MM.1S (cell line): ENCODE measurements at regions not wholly inside any gene's neighbourhood (a gene's known extent, or its start where the extent isn't known, plus 50 kb on each side); places are given as distances from the start of the nearest gene placed in this dataset.

Experiments
- DNase-seq: peaks from one replicate; pipeline ENCODE4 v3.0.0-alpha.2; 2015
- H2AFZ ChIP-seq: fragments of 300-600 bp; sonication (generic); 2 replicates; pipeline ENCODE4 v1.6.0; 2016; ENCODE audit warnings: antibody characterized with exemption, low read length
- H3F3A ChIP-seq: fragments of 300-600 bp; sonication (generic); 2 replicates; pipeline ENCODE4 v1.6.1; 2016; ENCODE audit warnings: mild to moderate bottlenecking, antibody characterized with exemption, low read length, moderate library complexity, mixed read lengths; ENCODE audit not compliant: insufficient read depth
- H3K27ac ChIP-seq: fragments of 300-600 bp; sonication (generic); 2 replicates; pipeline ENCODE4 v1.5.1; 2016; ENCODE audit warnings: mild to moderate bottlenecking, low read length
- H3K27me3 ChIP-seq: fragments of 300-600 bp; sonication (generic); replicated peaks from 2 replicates; pipeline ENCODE4 v1.6.0; 2016; ENCODE audit warnings: low read length; ENCODE audit not compliant: insufficient read depth
- H3K36me3 ChIP-seq: fragments of 300-600 bp; sonication (generic); replicated peaks from 2 replicates; pipeline ENCODE4 v1.6.1; 2016; ENCODE audit warnings: mild to moderate bottlenecking, low read length, mixed read lengths; ENCODE audit not compliant: insufficient read depth
- H3K4me1 ChIP-seq: fragments of 300-600 bp; sonication (generic); 2 replicates; pipeline ENCODE4 v1.6.1; 2016; ENCODE audit warnings: low read length, mixed read lengths
- H3K4me2 ChIP-seq: fragments of 300-600 bp; sonication (generic); 2 replicates; pipeline ENCODE4 v1.6.0; 2016; ENCODE audit warnings: low read depth, low read length
- H3K4me3 ChIP-seq: fragments of 300-600 bp; sonication (generic); 2 replicates; pipeline ENCODE4 v1.5.1; 2016; ENCODE audit warnings: low read length, mixed read lengths
- H3K79me2 ChIP-seq: fragments of 300-600 bp; sonication (generic); 2 replicates; pipeline ENCODE4 v1.6.1; 2016; ENCODE audit warnings: mixed run types, low read length, mixed read lengths
- H3K9ac ChIP-seq: fragments of 300-600 bp; sonication (generic); 2 replicates; pipeline ENCODE4 v1.6.1; 2016; ENCODE audit warnings: low read length, mixed read lengths
- H3K9me2 ChIP-seq: fragments of 300-600 bp; sonication (generic); replicated peaks from 2 replicates; pipeline ENCODE4 v1.6.1; 2016; ENCODE audit warnings: mild to moderate bottlenecking, low read length, mixed read lengths; ENCODE audit not compliant: insufficient read depth
- H3K9me3 ChIP-seq: fragments of 300-600 bp; sonication (generic); replicated peaks from 2 replicates; pipeline ENCODE4 v1.6.1; 2016; ENCODE audit warnings: mild to moderate bottlenecking, low read length, mixed read lengths; ENCODE audit not compliant: insufficient read depth
- H4K20me1 ChIP-seq: fragments of 300-600 bp; sonication (generic); 2 replicates; pipeline ENCODE4 v1.6.1; 2016; ENCODE audit warnings: mild to moderate bottlenecking, low read length, moderate library complexity, mixed read lengths; ENCODE audit not compliant: insufficient read depth
- CTCF ChIP-seq: fragments of 300-600 bp; sonication (generic); IDR thresholded peaks from 2 replicates; pipeline ENCODE4 v1.5.1; 2016; ENCODE audit warnings: antibody characterized with exemption, low read length, mixed read lengths
- EZH2 ChIP-seq: fragments of 300-600 bp; sonication (generic); optimal IDR thresholded peaks from 2 replicates; pipeline ENCODE3; 2017; ENCODE audit warnings: low read depth, mild to moderate bottlenecking, antibody characterized with exemption, low read length, mixed read lengths
- EZH2phosphoT487 ChIP-seq: fragments of 300-600 bp; sonication (generic); IDR thresholded peaks from 2 replicates; pipeline ENCODE4 v1.6.1; 2018; ENCODE audit warnings: antibody characterized with exemption, low read length

- TF ChIP-seq EZH2phosphoT487 (no peak), CTCF (no peak), EZH2 (no peak)
- Histone ChIP-seq H3K9me3 (no peaks in the 10 kb centered on the region), H3K27me3 (no peaks in the 10 kb centered on the region), H3K9ac (no peak overlapping the region), H3K4me1 (peaks cover 8% of the 10 kb centered on the region; the same call in 1 of the 2 replicates), H3K4me3 (no peak overlapping the region), H3F3A (no peaks in the 10 kb centered on the region), H3K4me2 (no peak overlapping the region), H3K36me3 (no peaks in the 10 kb centered on the region), H3K79me2 (no peaks in the 10 kb centered on the region), H2AFZ (no peak overlapping the region), H3K27ac (no peak overlapping the region), H4K20me1 (no peaks in the 10 kb centered on the region), H3K9me2 (no peaks in the 10 kb centered on the region)
- peak; percentile 27 for DNase-seq
Observed at GRCh38 chr18:68478246-68478645, 236.7 kb downstream of the TMX3 start.

DNA sequence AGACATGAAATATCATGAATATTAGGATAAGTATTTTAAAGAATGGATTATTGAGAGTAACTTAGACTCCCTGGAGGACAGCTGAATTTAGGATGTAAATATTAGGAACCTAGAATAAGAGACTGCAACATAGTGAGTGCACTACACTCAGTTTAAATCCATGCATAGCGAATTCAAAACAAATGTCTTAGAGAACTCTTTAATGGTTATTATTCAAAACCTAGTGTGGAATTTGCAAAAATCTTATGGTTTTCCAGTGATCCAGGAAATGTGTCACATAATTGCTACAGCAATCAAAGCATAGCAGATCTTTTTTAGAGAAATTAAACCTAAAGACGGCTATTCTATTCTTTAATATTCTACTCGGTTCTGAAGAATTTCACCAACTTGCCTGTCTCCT, 239.0 kb downstream of the TMX3 start:
- no peaks in the 10 kb centered on the region for H3F3A ChIP-seq
- no peaks in the 10 kb centered on the region for H4K20me1 ChIP-seq
- H3K9me3 ChIP-seq, result no peaks in the 10 kb centered on the region
- no peak for DNase-seq
- no peaks in the 10 kb centered on the region for H3K36me3 ChIP-seq
- no peak overlapping the region for H2AFZ ChIP-seq
- H3K27me3 ChIP-seq, result no peaks in the 10 kb centered on the region
- H3K4me2 ChIP-seq, result no peak overlapping the region
- no peak overlapping the region for H3K4me3 ChIP-seq
- TF ChIP-seq CTCF (no peak), EZH2phosphoT487 (no peak), EZH2 (no peak)
- H3K79me2 ChIP-seq, result no peaks in the 10 kb centered on the region
- H3K9me2 ChIP-seq, result no peaks in the 10 kb centered on the region
- H3K27ac ChIP-seq, result no peak overlapping the region
- H3K9ac ChIP-seq, result no peak overlapping the region
- H3K4me1 ChIP-seq, result no peaks in the 10 kb centered on the region

DNA sequence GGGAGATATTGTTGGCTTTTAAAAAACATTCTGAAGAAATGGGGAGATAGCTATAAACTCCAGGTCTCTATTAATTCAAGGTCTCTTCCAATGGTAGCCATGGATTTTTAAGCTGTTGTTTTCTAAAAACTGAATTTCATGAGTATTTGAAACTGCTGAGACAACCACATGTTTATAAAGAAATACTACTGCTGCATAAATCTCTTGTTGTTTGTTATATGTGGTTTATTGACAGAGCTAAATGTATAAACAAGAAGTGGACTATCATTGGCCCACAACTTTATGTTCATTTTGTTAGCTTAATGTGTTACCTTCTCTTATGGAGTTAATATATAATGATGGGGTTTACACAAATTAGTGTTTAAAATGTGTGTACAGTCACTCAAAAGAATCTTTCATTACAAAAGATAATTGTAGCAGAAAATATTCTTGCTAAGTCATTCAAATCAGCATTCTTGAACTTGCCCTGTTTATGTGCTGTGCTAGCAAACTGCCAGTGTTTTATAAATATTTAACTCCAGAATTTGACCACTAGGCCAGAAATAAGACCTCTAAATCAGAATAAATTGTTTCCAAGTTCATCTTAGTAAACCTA, 242.1 kb downstream of the TMX3 start:
- DNase-seq, result no peak
- H3K36me3 ChIP-seq, result no peaks in the 10 kb centered on the region
- no peak for TF ChIP-seq EZH2phosphoT487
- H3F3A ChIP-seq, result no peaks in the 10 kb centered on the region
- H3K9me3 ChIP-seq, result no peaks in the 10 kb centered on the region
- H3K4me1 ChIP-seq, result peaks cover 7% of the 10 kb centered on the region
- H3K9ac ChIP-seq, result no peak overlapping the region
- H3K27me3 ChIP-seq, result no peaks in the 10 kb centered on the region
- no peak overlapping the region for H3K4me2 ChIP-seq
- H3K4me3 ChIP-seq, result no peak overlapping the region
- no peaks in the 10 kb centered on the region for H3K9me2 ChIP-seq
- H2AFZ ChIP-seq, result no peak overlapping the region
- no peaks in the 10 kb centered on the region for H4K20me1 ChIP-seq
- no peak overlapping the region for H3K27ac ChIP-seq
- H3K79me2 ChIP-seq, result no peaks in the 10 kb centered on the region

GRCh38 chr18:68469049-68469625, 245.8 kb downstream of the TMX3 start:
- Histone ChIP-seq H2AFZ (no peak overlapping the region), H4K20me1 (no peaks in the 10 kb centered on the region), H3K4me1 (peaks cover 10% of the 10 kb centered on the region)

More at GRCh38 chr18:68469049-68469625, 245.8 kb downstream of the TMX3 start:
- no peaks in the 10 kb centered on the region for H3K27me3 ChIP-seq
- H3K79me2 ChIP-seq, result no peaks in the 10 kb centered on the region
- no peak for TF ChIP-seq EZH2phosphoT487
- TF ChIP-seq CTCF, result no peak
- no peak for TF ChIP-seq EZH2
- DNase-seq, result no peak
- H3K36me3 ChIP-seq, result no peaks in the 10 kb centered on the region
- no peaks in the 10 kb centered on the region for H3F3A ChIP-seq
- H3K27ac ChIP-seq, result no peak overlapping the region
- no peaks in the 10 kb centered on the region for H3K9me2 ChIP-seq
- no peak overlapping the region for H3K9ac ChIP-seq
- H3K9me3 ChIP-seq, result no peaks in the 10 kb centered on the region
- no peak overlapping the region for H3K4me2 ChIP-seq
- H3K4me3 ChIP-seq, result no peak overlapping the region
